HG03439 (cell line): ENCODE measurements at regions not wholly inside any gene's neighbourhood (a gene's known extent, or its start where the extent isn't known, plus 50 kb on each side); places are given as distances from the start of the nearest gene placed in this dataset.

Experiments
- ATAC-seq: cut with Tn5 transposase; IDR thresholded peaks from one replicate; pipeline ENCODE4 v1.9.1; 2021; ENCODE audit warnings: mild to moderate bottlenecking, moderate library complexity; ENCODE audit not compliant: unreplicated experiment

GRCh38 chr18:38116716-38117115 is 551.1 kb upstream of the CELF4 start:
- ATAC-seq: no peak

DNA sequence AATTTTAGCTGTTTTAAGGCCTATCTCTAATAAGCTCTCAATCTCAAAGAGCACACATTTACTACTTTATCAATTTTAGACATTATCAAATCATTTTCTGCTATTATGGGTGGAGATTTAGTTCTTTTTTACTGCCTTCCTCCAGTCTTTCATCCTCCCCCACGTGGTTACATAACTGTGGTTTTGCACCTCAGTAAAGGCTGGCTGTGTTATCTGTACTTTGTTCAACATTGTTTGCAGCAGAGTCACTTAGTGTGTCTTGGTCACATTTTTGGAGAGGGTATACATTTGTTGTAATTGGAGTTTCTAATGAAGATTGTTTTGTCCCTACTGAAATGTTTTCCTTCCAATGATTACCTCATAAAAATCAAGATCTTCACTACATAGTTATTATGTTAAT is 549.6 kb upstream of the CELF4 start:
- no peak for ATAC-seq

DNA sequence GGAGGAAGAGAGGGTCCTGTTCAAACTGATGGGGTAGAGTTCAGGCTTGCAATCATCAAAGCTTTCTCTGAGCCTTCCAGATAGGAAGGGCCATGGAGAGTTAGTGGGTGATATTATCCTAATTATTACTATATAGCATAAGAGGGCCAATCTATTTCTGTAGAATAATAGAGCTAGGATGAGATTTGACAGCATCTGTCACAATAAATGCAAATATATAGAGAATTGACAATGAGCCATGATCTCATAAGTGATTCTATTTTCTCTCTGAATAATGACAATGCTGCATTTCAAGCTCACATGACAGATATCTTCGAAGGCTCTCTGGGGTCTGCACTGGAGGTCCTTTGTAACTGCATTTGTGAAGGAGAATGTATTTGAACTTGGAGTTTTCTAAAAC is 521.9 kb upstream of the CELF4 start:
- ATAC-seq: no peak

DNA sequence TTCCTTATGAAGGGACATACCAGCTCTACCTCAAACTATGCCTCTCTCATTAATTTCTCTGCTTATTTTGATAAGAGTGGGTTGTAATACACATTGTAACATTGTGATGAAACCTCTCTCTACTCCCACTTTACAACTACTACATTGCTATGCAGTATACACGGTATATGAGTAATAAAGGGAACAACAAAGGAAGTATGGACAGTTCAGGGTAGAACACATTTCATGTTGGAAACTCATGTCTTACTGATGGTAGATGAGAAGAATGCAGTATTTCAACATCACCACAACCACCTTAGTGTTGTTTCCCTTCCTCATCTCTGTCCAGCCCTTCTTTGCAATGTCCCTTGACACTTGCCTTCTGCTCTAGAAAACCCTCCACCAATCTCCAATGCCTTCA is 515.9 kb upstream of the CELF4 start:
- ATAC-seq: no peak

DNA sequence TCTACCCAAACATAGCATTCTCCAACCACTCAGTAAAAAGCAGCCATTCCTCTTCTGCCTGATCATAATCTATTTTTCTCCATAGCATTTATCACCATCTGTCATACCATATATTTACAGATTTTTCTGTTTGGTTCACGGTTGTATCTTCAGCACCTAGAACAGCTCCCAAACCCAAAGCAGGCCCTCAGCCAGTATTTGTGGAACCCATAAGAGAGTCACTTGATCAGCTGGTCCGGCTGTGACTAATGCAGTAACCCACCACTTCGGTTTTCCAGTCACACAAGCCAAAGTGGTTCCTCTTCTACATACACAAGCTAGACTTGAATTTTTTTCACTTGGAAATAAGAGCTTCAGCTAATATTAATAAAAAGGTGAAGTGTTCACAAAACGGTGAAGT is 511.6 kb upstream of the CELF4 start:
- no peak for ATAC-seq

DNA sequence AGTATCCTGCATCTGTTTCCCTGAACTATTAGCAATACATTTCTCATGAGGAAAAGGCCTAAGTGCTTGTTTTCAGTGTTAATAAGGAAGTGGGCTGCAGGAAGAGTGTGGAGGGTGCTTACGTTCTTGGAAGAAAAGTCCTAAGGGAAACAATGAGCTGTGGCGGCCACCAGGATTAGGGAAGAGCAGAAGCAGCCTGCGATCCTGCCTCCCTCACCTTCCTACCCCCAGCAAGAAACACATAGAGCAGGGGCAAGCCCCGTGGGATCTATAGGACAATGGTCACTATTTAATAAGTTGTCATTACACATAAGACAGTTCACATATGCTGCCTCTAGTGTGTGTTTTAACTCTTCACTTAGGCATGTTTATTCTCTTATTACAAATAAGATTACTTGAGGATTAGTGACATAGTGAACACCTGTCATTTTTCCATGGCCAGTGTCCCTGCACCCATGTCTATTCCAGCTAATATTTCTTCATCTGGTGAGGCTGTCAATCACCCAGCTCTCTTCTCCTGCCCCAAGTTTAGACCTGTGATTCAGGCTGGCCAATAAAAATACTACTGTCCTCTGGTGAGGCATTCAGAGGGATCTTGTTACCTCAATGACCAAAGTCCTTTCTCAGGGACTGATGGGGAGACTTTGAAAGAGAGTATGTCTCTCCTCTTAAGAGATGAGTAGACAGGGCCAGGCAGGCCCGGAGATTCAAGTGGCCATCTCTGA is 510.9 kb upstream of the CELF4 start:
- ATAC-seq: no peak

- ATAC-seq: no peak
Observed at GRCh38 chr18:38074298-38074876, 508.8 kb upstream of the CELF4 start.

DNA sequence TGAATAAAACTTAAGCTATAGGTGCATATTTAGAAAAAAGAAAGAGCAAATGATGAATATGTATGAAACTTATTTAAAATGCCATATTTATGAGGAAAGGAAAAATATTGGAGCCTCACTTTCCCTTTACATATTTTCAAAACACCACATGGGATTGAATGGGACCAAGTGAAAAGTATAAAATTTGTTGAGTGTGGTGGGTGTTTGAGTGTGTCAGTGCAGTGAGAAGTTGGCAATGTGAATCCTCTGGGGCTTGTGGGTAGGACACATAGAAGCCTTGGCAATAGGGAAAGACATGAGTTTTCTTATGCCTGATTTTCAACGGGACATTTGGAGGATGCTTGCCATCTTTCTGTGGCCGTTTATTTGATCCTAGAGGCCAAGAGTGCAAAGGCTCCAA is 502.2 kb upstream of the CELF4 start:
- no peak for ATAC-seq

GRCh38 chr18:38067086-38067485 is 501.5 kb upstream of the CELF4 start:
- no peak for ATAC-seq

DNA sequence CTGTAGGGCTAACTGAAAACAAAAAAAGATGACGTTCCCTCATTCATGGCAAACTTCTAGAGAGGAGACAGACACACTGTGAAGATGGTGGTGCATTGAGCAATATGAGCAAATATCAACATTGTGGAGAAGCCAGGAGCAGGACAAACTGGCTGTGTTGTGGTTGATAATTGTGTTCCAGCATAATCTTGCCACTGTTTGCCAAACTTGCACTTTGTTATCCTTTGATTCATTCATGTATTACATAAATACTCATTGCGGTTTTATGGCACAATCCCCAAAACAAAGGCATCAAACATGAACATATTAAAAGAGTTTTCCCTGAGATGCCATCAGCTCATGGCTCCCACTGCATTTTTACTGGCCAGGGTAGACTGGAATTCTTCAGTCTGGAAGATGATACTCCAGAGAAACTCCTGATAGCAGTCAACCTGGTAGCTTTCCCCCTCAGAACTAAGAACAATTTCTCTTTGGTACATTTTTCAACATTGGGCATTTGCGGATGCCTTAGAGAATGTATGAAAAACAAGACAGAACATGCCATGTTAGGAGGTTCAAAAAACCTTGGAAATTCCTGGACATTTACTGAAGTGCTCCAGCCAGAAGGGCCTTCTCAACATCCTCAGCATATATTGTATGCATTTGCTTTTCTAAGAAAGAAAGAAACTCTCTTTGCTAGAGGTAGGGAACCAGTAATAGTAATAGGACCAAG is 487.4 kb upstream of the CELF4 start:
- no peak for ATAC-seq

- ATAC-seq: no peak
Observed at GRCh38 chr18:38047820-38048219, 482.2 kb upstream of the CELF4 start.

- ATAC-seq: no peak
Observed at GRCh38 chr18:38046651-38047050, 481.1 kb upstream of the CELF4 start.

GRCh38 chr18:38045845-38046244 is 480.2 kb upstream of the CELF4 start:
- no peak for ATAC-seq

- no peak for ATAC-seq
Observed at GRCh38 chr18:38042211-38042890, 476.8 kb upstream of the CELF4 start.

GRCh38 chr18:38038242-38038641 is 472.6 kb upstream of the CELF4 start:
- ATAC-seq: no peak

GRCh38 chr18:38035193-38035592 is 469.6 kb upstream of the CELF4 start:
- no peak for ATAC-seq

GRCh38 chr18:38033282-38033681 is 467.7 kb upstream of the CELF4 start:
- ATAC-seq: no peak

DNA sequence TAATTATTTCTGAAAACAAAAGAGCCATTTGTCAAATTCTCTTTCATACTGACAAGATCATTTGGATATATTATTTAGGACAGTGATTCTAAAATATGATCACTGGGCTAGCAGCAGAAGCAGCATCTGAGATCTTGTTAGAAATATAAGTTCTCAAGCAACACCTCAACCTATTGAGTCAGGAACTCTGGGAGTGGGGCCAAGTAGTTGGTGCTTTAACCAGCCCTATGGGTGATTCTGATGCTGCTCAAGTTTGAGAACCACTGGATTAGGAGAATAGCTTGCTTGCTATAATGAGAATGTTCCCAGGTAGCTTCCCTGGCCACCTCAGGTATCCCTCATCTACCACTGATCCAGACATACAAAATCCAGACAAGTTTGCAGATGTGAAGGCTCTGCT is 466.9 kb upstream of the CELF4 start:
- ATAC-seq: no peak

DNA sequence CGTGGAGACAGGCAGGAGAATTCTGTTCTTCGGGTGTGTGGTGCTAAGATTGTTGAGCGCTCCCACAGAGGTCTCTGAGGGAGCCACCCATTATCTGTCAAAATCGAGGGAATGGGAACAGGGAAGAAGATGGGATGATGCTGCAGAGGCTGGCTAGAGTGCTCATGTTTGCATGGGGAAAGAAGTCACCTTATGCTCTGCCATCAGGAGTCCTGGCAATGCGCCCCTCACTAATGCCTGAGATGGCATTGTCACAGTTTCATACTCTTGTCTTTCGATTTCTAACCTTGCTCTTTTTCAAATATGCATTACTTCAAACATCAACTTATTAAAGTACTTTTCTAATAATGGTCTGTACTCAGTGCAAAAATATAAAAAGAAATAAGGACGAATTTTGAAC is 463.3 kb upstream of the CELF4 start:
- ATAC-seq: no peak

DNA sequence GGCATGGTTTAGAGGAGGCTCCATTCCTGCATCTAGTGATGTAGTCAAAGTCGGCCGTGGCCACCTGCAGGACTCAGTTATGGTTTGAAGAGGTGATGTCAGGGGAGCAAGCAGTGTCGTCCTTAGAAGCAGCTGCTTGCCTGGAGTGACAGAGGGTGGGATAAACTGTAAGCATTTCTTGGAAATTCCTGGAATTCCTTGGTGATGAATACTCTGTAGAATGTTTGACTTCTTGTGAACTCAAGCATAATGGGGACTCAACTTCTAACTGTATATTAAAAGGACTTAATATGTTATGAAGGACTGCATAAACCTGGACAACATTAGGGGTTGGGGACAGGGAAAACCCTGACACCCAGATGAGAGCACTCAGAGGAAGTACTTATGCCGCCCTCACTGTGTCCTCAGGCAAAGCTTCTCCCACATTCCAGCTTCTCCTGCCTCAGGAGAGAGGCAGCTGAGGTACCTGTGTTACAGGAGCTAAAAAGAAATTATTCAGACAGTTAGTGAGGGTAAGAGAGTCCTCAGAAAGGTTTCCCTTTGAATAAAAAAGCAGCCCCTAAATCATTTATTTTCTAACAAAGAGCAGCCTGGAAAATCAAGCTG is 459.9 kb upstream of the CELF4 start:
- no peak for ATAC-seq

- no peak for ATAC-seq
Observed at GRCh38 chr18:38023871-38024270, 458.3 kb upstream of the CELF4 start.
